GM12878 (cell line): ENCODE measurements at regions not wholly inside any gene's neighbourhood (a gene's known extent, or its start where the extent isn't known, plus 50 kb on each side); places are given as distances from the start of the nearest gene placed in this dataset.

Source experiments
- CREB1 ChIP-seq: IDR thresholded peaks from 2 replicates; pipeline ENCODE4 v1.6.1; 2012; ENCODE audit warnings: low read depth, mild to moderate bottlenecking, inconsistent platforms
- CREM ChIP-seq: IDR thresholded peaks from 2 replicates; pipeline ENCODE4 v1.6.1; 2014; ENCODE audit warnings: antibody characterized with exemption, low read depth
- FOXK2 ChIP-seq: fragments of 450-650 bp; IDR thresholded peaks from 2 replicates; pipeline ENCODE4 v1.6.1; 2017; ENCODE audit warnings: mild to moderate bottlenecking, moderate library complexity
- POLR2AphosphoS2 ChIP-seq: IDR thresholded peaks from 2 replicates; pipeline ENCODE4 v1.6.1; 2011; ENCODE audit warnings: low read depth, mild to moderate bottlenecking, low read length, improper control_type of control experiment, moderate library complexity
- POU2F2 ChIP-seq: IDR thresholded peaks from 3 replicates; pipeline ENCODE4 v1.6.1; 2011; ENCODE audit warnings: low read depth, mild to moderate bottlenecking, low read length, borderline replicate concordance
- PRDM15 ChIP-seq: fragments of 450-650 bp; formaldehyde crosslinking; IDR thresholded peaks from 2 replicates; pipeline ENCODE4 v1.4.0; 2020; ENCODE audit warnings: mild to moderate bottlenecking, moderate library complexity
- SUPT20H ChIP-seq: IDR thresholded peaks from 2 replicates; pipeline ENCODE4 v1.6.1; 2011; ENCODE audit warnings: low read depth, mild to moderate bottlenecking, low read length, moderate library complexity, borderline replicate concordance; ENCODE audit not compliant: control insufficient read depth
- TAF1 ChIP-seq: IDR thresholded peaks from 2 replicates; pipeline ENCODE4 v1.6.1; 2011; ENCODE audit warnings: mild to moderate bottlenecking, low read depth, low read length, borderline replicate concordance
- ZNF217 ChIP-seq: fragments of 450-650 bp; IDR thresholded peaks from 2 replicates; pipeline ENCODE4 v1.6.1; 2017; ENCODE audit warnings: antibody characterized with exemption, mild to moderate bottlenecking
- ZNF384 ChIP-seq: IDR thresholded peaks from 2 replicates; pipeline ENCODE4 v1.6.1; 2012; ENCODE audit warnings: low read depth, mild to moderate bottlenecking, low read length, improper control_type of control experiment, borderline replicate concordance
- TF ChIP-seq, protein P1 (sequence below), 3 experiments: IDR thresholded peaks in 2 of 3; conservative IDR thresholded peaks in 1 of 3; 2 replicates each; pipeline ENCODE4 v1.5.1; 2011; ENCODE audit warnings: low read depth in 3 of 3, low read length in 3 of 3, mild to moderate bottlenecking in 3 of 3, control low read depth in 2 of 3, moderate library complexity in 2 of 3, inconsistent platforms in 1 of 3, mixed read lengths in 1 of 3; ENCODE audit not compliant: control insufficient read depth in 2 of 3, insufficient read depth in 1 of 3; ENCODE audit errors: extremely low read depth in 1 of 3

- no peak for TF ChIP-seq PRDM15 (CRISPR knock-in tag)
- TF ChIP-seq, protein P1, sequence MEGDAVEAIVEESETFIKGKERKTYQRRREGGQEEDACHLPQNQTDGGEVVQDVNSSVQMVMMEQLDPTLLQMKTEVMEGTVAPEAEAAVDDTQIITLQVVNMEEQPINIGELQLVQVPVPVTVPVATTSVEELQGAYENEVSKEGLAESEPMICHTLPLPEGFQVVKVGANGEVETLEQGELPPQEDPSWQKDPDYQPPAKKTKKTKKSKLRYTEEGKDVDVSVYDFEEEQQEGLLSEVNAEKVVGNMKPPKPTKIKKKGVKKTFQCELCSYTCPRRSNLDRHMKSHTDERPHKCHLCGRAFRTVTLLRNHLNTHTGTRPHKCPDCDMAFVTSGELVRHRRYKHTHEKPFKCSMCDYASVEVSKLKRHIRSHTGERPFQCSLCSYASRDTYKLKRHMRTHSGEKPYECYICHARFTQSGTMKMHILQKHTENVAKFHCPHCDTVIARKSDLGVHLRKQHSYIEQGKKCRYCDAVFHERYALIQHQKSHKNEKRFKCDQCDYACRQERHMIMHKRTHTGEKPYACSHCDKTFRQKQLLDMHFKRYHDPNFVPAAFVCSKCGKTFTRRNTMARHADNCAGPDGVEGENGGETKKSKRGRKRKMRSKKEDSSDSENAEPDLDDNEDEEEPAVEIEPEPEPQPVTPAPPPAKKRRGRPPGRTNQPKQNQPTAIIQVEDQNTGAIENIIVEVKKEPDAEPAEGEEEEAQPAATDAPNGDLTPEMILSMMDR (IDR thresholded peaks at IDR 0.05 in 2 of 3, conservative IDR thresholded peaks at IDR 0.05 in 1 of 3; ENCODE audit: control insufficient read depth in 2 of 3, extremely low read depth in 1 of 3, insufficient read depth in 1 of 3, low read depth in 3 of 3, low read length in 3 of 3): no peak
- no peak for TF ChIP-seq ZNF217
- TF ChIP-seq POLR2AphosphoS2: no peak
- TF ChIP-seq POU2F2: no peak
- TF ChIP-seq CREB1: no peak
- no peak for TF ChIP-seq ZNF384
- no peak for TF ChIP-seq FOXK2
- TF ChIP-seq TAF1: no peak
- TF ChIP-seq CREM: no peak
- TF ChIP-seq SUPT20H: no peak
These were observed 232.0 kb upstream of the NRP1 start (continued) for GRCh38 chr10:33566426-33566825.
